HG03520 (cell line): ENCODE measurements at regions not wholly inside any gene's neighbourhood (a gene's known extent, or its start where the extent isn't known, plus 50 kb on each side); places are given as distances from the start of the nearest gene placed in this dataset.
"Not testable (repeated sequence)": the region's sequence is repeated elsewhere in the genome, so short reads cannot be mapped to it uniquely, and the experiment has no call there.

Experiments
- ATAC-seq: cut with Tn5 transposase; IDR thresholded peaks from one replicate; pipeline ENCODE4 v1.9.1; 2021; ENCODE audit warnings: mild to moderate bottlenecking, moderate library complexity; ENCODE audit not compliant: unreplicated experiment

- ATAC-seq = no peak
Observed at GRCh38 chr12:17110316-17110715, 504.4 kb upstream of the LMO3 start.

GRCh38 chr12:17108877-17109541, 503.0 kb upstream of the LMO3 start:
- ATAC-seq = no peak

GRCh38 chr12:17104801-17105200, 498.8 kb upstream of the LMO3 start:
- ATAC-seq = no peak

GRCh38 chr12:17097674-17098073, 491.7 kb upstream of the LMO3 start:
- no peak for ATAC-seq

GRCh38 chr12:17084831-17085230, 478.9 kb upstream of the LMO3 start:
- no peak for ATAC-seq

GRCh38 chr12:17079251-17079909, 473.4 kb upstream of the LMO3 start:
- no peak for ATAC-seq

- ATAC-seq = no peak
Observed at GRCh38 chr12:17077594-17077993, 471.6 kb upstream of the LMO3 start.

- ATAC-seq = no peak
Observed at GRCh38 chr12:17076811-17077210, 470.8 kb upstream of the LMO3 start.

GRCh38 chr12:17076028-17076744, 470.2 kb upstream of the LMO3 start:
- no peak for ATAC-seq

GRCh38 chr12:17064834-17065233, 458.9 kb upstream of the LMO3 start:
- ATAC-seq = no peak

- no peak for ATAC-seq
Observed at GRCh38 chr12:17062267-17063036, 456.5 kb upstream of the LMO3 start.

GRCh38 chr12:17060260-17060659, 454.3 kb upstream of the LMO3 start:
- ATAC-seq = no peak

- ATAC-seq = no peak
Observed at GRCh38 chr12:17056546-17056945, 450.6 kb upstream of the LMO3 start.

GRCh38 chr12:17038923-17039322, 433.0 kb upstream of the LMO3 start:
- no peak for ATAC-seq

GRCh38 chr12:17035372-17035771, 429.4 kb upstream of the LMO3 start:
- no peak for ATAC-seq

GRCh38 chr12:17030338-17030737, 424.4 kb upstream of the LMO3 start:
- ATAC-seq = no peak

GRCh38 chr12:17028348-17028747, 422.4 kb upstream of the LMO3 start:
- ATAC-seq = no peak

- not testable (repeated sequence) for ATAC-seq
Observed at GRCh38 chr12:17025424-17025823, 419.5 kb upstream of the LMO3 start.

- no peak for ATAC-seq
Observed at GRCh38 chr12:17020765-17021164, 414.8 kb upstream of the LMO3 start.

GRCh38 chr12:17017402-17017801, 411.4 kb upstream of the LMO3 start:
- no peak for ATAC-seq

GRCh38 chr12:17016116-17016864, 410.3 kb upstream of the LMO3 start:
- ATAC-seq = no peak
